ENCODE measurements at regions not wholly inside any gene's neighbourhood (a gene's known extent, or its start where the extent isn't known, plus 50 kb on each side); places are given as distances from the start of the nearest gene placed in this dataset.

DNA sequence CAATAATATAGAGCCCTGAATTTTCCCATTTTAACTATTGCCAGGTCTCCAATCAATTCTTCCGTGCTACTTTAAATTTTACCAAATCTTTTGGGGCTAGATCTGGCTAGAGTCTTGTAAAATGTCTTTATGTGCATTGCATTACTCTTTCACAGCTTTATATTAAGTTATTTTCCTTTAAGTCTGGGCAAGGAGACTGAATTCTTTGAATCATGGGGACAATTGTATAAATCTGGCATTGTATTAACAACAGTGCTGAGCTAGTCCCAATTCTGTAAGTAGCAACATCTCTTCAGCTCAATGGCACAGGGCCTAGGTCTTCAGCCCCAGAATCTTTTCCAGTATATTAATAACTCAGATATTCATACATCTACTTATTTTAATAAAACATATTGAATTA lies 1080.4 kb upstream of the INTU start:
- FAIRE-seq (no peak), DNase-seq (ENCODE audit: insufficient read length, low spot score) (no peak)
- no peak for TF ChIP-seq POLR2AphosphoS5 (IDR thresholded peaks at IDR 0.05; ENCODE audit: low read depth, low read length)
- no peak for TF ChIP-seq SPI1 (IDR thresholded peaks at IDR 0.05; ENCODE audit: low read depth, low read length)
- TF ChIP-seq POU2F2 (IDR thresholded peaks at IDR 0.05; ENCODE audit: low read depth, low read length) = no peak

DNA sequence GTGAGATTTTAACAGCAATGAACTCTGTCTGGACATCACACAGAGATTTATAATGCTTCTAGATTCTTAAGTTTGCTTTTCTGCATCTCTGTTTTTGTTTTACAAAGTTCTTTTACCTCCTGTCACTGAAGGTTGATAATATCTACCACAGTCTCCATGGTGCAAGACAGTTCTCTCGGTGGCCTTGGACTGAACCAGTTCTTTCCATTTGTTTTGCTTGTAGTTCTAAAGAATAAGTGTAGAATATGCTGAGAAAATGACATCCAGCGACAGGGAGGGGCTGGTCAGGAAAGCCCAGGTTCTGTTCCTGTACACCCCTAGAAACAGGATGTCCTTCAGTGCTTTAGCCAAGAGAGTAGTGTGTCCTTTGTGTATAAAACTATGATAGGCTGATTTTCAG lies 1079.5 kb upstream of the INTU start:
- no peak for DNase-seq (ENCODE audit: insufficient read length, low spot score)
- TF ChIP-seq PAX5 (IDR thresholded peaks at IDR 0.05; ENCODE audit: insufficient read depth, low read length, severe bottlenecking) (no peak), TAF1 (IDR thresholded peaks at IDR 0.05; ENCODE audit: low read depth, low read length) (no peak), POLR2A (IDR thresholded peaks at IDR 0.05; ENCODE audit: low read depth, low read length) (no peak), SPI1 (IDR thresholded peaks at IDR 0.05; ENCODE audit: low read depth, low read length) (no peak), POU2F2 (IDR thresholded peaks at IDR 0.05; ENCODE audit: low read depth, low read length) (no peak), POLR2AphosphoS5 (IDR thresholded peaks at IDR 0.05; ENCODE audit: low read depth, low read length) (no peak)
- no peak for FAIRE-seq

DNA sequence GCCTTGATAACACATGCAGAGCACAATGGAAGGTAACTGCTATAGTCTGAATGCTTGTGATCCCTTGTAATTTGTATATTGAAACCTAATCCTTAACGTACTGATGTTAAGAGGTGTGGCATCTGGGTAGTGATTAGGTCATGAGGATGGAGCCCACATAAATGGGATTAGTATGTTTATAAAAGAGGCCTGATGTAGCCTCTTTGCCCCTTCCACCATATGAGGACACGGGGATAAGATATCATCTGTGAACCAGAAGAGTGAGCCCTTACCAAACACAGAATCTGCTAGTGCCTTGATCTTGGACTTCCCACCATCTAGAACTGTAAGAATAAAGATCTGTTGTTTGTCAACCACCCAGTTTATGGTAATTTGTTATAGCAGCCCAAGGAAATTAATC lies 1074.2 kb upstream of the INTU start:
- TF ChIP-seq SPI1 (IDR thresholded peaks at IDR 0.05; ENCODE audit: low read depth, low read length) = no peak
- TF ChIP-seq POLR2A (IDR thresholded peaks at IDR 0.05; ENCODE audit: low read depth, low read length) = no peak
- TF ChIP-seq POU2F2 (IDR thresholded peaks at IDR 0.05; ENCODE audit: low read depth, low read length) = no peak
- no peak for TF ChIP-seq PAX5 (IDR thresholded peaks at IDR 0.05; ENCODE audit: insufficient read depth, low read length, severe bottlenecking)
- no peak for TF ChIP-seq TAF1 (IDR thresholded peaks at IDR 0.05; ENCODE audit: low read depth, low read length)
- no peak for TF ChIP-seq POLR2AphosphoS5 (IDR thresholded peaks at IDR 0.05; ENCODE audit: low read depth, low read length)
- DNase-seq (ENCODE audit: insufficient read length, low spot score) (no peak), FAIRE-seq (no peak)

DNA sequence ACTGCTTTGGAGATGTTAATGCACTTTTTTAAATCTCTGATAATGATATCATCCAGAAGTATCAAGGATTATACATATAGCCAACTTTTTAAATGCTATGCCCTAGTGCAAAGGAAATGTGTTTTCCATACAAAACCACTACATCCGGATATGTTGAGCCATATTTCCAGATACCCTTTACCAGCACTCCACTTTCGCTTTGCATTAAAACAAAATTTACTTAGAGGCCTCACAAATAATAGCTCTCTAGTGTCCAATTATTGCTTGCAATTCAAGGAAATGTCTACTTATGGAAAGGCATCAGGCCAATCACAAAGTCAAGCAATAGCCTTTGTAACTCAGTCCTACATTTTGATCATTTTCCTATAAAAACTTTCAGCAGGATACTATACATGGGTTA lies 1072.8 kb upstream of the INTU start:
- DNase-seq (ENCODE audit: insufficient read length, low spot score) = no peak
- TF ChIP-seq SPI1 (IDR thresholded peaks at IDR 0.05; ENCODE audit: low read depth, low read length) (no peak), PAX5 (IDR thresholded peaks at IDR 0.05; ENCODE audit: insufficient read depth, low read length, severe bottlenecking) (no peak), TAF1 (IDR thresholded peaks at IDR 0.05; ENCODE audit: low read depth, low read length) (no peak), POLR2AphosphoS5 (IDR thresholded peaks at IDR 0.05; ENCODE audit: low read depth, low read length) (no peak), POLR2A (IDR thresholded peaks at IDR 0.05; ENCODE audit: low read depth, low read length) (no peak), POU2F2 (IDR thresholded peaks at IDR 0.05; ENCODE audit: low read depth, low read length) (no peak)
- no peak for FAIRE-seq

DNA sequence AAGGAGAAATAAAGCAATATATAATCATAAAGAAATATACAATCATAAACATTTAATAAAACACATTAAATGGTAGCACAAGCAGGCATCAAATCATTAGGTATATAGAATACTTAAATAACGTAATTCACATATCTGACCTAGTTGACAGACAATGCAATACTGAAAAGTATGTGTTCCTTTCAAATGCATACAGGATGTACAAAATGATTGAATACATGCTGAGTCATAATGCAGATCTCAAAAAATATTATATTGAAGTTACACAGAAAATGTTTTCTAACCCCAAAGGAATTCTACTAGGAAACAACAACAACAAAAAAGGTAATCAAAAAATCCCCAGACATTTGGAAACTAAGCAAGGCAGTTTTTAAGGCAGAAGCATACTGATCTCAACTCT lies 1072.0 kb upstream of the INTU start:
- FAIRE-seq = no peak
- no peak for DNase-seq (ENCODE audit: insufficient read length, low spot score)
- TF ChIP-seq POLR2AphosphoS5 (IDR thresholded peaks at IDR 0.05; ENCODE audit: low read depth, low read length) (no peak), SPI1 (IDR thresholded peaks at IDR 0.05; ENCODE audit: low read depth, low read length) (no peak), POLR2A (IDR thresholded peaks at IDR 0.05; ENCODE audit: low read depth, low read length) (no peak), POU2F2 (IDR thresholded peaks at IDR 0.05; ENCODE audit: low read depth, low read length) (no peak), PAX5 (IDR thresholded peaks at IDR 0.05; ENCODE audit: insufficient read depth, low read length, severe bottlenecking) (no peak), TAF1 (IDR thresholded peaks at IDR 0.05; ENCODE audit: low read depth, low read length) (no peak)

DNA sequence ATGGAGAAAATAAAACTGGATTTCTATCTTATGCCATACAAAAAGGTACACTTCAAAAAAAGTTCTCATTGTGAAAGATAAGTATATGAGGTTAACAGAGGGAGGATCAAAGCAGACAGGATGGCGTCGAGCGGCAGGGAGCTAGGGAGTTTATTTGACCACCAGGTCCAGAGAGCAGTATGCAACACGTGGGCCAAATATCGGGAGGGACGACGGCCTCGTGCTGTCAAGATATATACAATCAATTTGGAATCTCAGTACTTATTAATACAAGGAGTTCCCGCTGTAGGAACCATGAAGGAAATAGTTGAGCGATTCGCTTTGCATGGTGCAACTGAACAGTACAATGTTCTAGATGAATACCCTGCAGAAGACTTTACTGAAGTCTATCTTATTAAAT lies 1069.4 kb upstream of the INTU start:
- no peak for DNase-seq (ENCODE audit: insufficient read length, low spot score)
- no peak for TF ChIP-seq SPI1 (IDR thresholded peaks at IDR 0.05; ENCODE audit: low read depth, low read length)
- TF ChIP-seq PAX5 (IDR thresholded peaks at IDR 0.05; ENCODE audit: insufficient read depth, low read length, severe bottlenecking) = no peak
- no peak for TF ChIP-seq POLR2A (IDR thresholded peaks at IDR 0.05; ENCODE audit: low read depth, low read length)
- TF ChIP-seq POLR2AphosphoS5 (IDR thresholded peaks at IDR 0.05; ENCODE audit: low read depth, low read length) = no peak
- TF ChIP-seq TAF1 (IDR thresholded peaks at IDR 0.05; ENCODE audit: low read depth, low read length) = no peak
- no peak for TF ChIP-seq POU2F2 (IDR thresholded peaks at IDR 0.05; ENCODE audit: low read depth, low read length)
- no peak for FAIRE-seq

DNA sequence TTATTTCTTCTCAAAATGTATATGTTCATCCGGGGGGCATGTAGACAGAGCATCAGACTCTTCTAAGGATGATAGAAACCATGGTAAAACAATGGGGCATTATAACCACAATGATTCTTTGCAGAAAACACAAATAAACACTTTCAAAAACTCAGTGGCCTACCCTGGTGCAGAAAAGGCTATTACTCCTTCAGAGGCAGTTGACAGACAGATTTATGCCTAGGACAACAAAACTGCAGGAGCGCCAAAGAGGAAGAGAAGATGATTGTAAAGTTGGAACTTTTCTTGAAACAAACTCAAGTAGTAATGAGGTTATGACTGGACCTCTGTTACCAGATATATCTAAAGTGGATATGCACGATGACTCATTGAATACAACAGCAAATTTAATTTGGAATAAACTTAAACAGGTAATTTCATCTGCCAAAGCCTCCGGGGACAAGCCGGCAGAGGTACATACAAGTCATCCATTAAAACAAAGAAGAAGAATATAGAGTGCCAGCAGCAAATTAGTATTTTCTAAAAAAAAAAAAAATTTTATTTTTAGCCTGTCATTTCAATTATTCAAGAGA lies 1068.4 kb upstream of the INTU start:
- TF ChIP-seq POU2F2 (IDR thresholded peaks at IDR 0.05; ENCODE audit: low read depth, low read length) (no peak), TAF1 (IDR thresholded peaks at IDR 0.05; ENCODE audit: low read depth, low read length) (no peak), SPI1 (IDR thresholded peaks at IDR 0.05; ENCODE audit: low read depth, low read length) (no peak), PAX5 (IDR thresholded peaks at IDR 0.05; ENCODE audit: insufficient read depth, low read length, severe bottlenecking) (no peak), POLR2AphosphoS5 (IDR thresholded peaks at IDR 0.05; ENCODE audit: low read depth, low read length) (no peak), POLR2A (IDR thresholded peaks at IDR 0.05; ENCODE audit: low read depth, low read length) (no peak)
- no peak for DNase-seq (ENCODE audit: insufficient read length, low spot score)
- no peak for FAIRE-seq

DNA sequence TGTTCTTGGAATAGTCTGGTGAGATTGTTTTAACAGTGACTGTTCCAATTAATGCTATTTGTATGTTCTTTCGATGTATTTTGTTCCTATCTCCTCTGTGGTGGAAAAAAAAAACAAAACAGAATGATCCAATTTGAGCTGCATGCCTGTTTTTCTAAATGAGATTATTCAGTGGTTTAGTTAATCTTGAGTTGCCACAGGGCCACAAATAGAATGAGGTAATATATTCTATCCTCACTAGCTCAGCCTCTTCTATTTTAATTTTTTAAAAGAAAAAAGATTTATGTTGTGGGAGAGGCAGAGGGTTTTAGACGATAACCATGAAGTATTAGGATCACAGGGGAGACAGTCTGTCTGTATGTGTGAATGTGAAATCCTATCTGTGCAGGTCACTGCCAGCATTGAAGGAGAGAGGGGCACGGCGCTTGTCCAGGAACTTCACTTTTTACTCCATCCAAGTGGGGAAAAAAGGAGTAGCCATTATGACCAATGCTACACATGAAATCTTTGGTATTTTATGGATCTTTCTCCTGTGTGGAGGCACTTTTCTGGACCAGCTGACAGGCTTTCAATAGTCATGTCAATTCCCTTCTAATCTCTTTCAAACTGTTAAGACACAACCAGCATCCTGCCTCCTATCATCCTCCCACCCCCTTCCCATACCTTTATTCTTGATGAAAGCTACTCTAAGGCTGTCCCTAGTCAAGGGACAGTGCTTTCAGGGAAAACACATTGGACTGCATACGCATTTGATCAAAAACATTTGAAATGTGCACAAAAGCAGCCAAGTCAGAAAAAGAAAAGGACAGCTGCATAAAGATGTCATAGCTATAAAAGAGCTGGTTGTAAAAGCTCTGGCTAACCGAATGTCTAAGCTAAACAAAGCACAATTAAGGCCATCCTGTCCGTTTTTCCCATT lies 1063.8 kb upstream of the INTU start:
- no peak for TF ChIP-seq POU2F2 (IDR thresholded peaks at IDR 0.05; ENCODE audit: low read depth, low read length)
- TF ChIP-seq POLR2AphosphoS5 (IDR thresholded peaks at IDR 0.05; ENCODE audit: low read depth, low read length) = no peak
- FAIRE-seq = no peak
- no peak for DNase-seq (ENCODE audit: insufficient read length, low spot score)

DNA sequence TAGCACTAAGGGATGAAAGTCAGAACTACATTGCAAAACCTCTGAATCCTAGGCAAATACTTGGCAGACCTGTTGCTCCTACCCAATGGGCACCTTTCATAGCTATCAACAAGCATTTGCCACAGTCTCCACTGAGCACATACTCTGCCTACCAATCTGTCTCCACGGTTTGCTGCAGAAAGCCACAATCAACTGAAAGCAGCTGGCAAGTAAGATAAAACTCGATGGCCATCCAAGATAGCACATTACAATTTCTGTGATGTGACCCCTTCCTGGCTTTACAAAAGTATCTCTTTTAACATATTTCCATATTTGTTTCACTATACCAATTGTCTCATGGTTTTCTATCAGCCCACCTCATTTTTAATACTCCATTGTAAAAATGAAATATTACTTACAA lies 1060.5 kb upstream of the INTU start:
- DNase-seq (ENCODE audit: insufficient read length, low spot score) = no peak
- FAIRE-seq = no peak
- TF ChIP-seq SPI1 (IDR thresholded peaks at IDR 0.05; ENCODE audit: low read depth, low read length) = no peak
- no peak for TF ChIP-seq POLR2AphosphoS5 (IDR thresholded peaks at IDR 0.05; ENCODE audit: low read depth, low read length)
- no peak for TF ChIP-seq TAF1 (IDR thresholded peaks at IDR 0.05; ENCODE audit: low read depth, low read length)
- TF ChIP-seq POU2F2 (IDR thresholded peaks at IDR 0.05; ENCODE audit: low read depth, low read length) = no peak
- TF ChIP-seq PAX5 (IDR thresholded peaks at IDR 0.05; ENCODE audit: insufficient read depth, low read length, severe bottlenecking) = no peak
- TF ChIP-seq POLR2A (IDR thresholded peaks at IDR 0.05; ENCODE audit: low read depth, low read length) = no peak
